Neural cell (in vitro differentiated cells): ENCODE measurements at regions not wholly inside any gene's neighbourhood (a gene's known extent, or its start where the extent isn't known, plus 50 kb on each side); places are given as distances from the start of the nearest gene placed in this dataset.

Source experiments
- H2AFZ ChIP-seq: fragments of 200-600, 300-800 bp; sonication (generic), shearing (Covaris generic); 2 replicates; pipeline ENCODE4 v1.6.0; 2014; ENCODE audit warnings: low read depth, mild to moderate bottlenecking, antibody characterized with exemption, low read length, moderate library complexity
- H3F3A ChIP-seq: fragments of 200-600 bp; shearing (Covaris generic); 2 replicates; pipeline ENCODE4 v1.6.1; 2016; ENCODE audit warnings: mild to moderate bottlenecking, moderate library complexity, mixed read lengths, antibody characterized with exemption, low read length; ENCODE audit not compliant: insufficient read depth, poor library complexity, severe bottlenecking
- H3K27ac ChIP-seq: fragments of 200-600, 300-800 bp; sonication (generic), shearing (Covaris generic); 2 replicates; pipeline ENCODE4 v1.5.1; 2014; ENCODE audit warnings: mild to moderate bottlenecking, low read length, moderate library complexity
- H3K27me3 ChIP-seq: fragments of 300-800, 200-600 bp; sonication (generic), shearing (Covaris generic); 2 replicates; pipeline ENCODE4 v1.6.0; 2014; ENCODE audit warnings: mild to moderate bottlenecking, low read depth, low read length, moderate library complexity; ENCODE audit not compliant: insufficient read depth
- H3K36me3 ChIP-seq: fragments of 300-800, 200-600 bp; sonication (generic), shearing (Covaris generic); 2 replicates; pipeline ENCODE4 v1.5.1; 2014; ENCODE audit warnings: mild to moderate bottlenecking, antibody characterized with exemption, low read length, moderate library complexity; ENCODE audit not compliant: insufficient read depth
- H3K4me2 ChIP-seq: fragments of 300-800, 200-600 bp; sonication (generic), shearing (Covaris generic); 2 replicates; pipeline ENCODE4 v1.6.0; 2014; ENCODE audit warnings: mild to moderate bottlenecking, low read length
- H3K4me3 ChIP-seq: fragments of 300-800, 200-600 bp; sonication (generic), shearing (Covaris generic); 2 replicates; pipeline ENCODE4 v1.5.1; 2014; ENCODE audit warnings: mild to moderate bottlenecking, low read length, moderate library complexity
- H3K79me2 ChIP-seq: fragments of 200-600 bp; shearing (Covaris generic); replicated peaks from 2 replicates; pipeline ENCODE4 v1.6.0; 2014; ENCODE audit warnings: mild to moderate bottlenecking, low read length, moderate library complexity; ENCODE audit not compliant: insufficient read depth
- H3K9ac ChIP-seq: fragments of 300-800, 200-600 bp; sonication (generic), shearing (Covaris generic); 2 replicates; pipeline ENCODE4 v1.6.1; 2016; ENCODE audit warnings: mild to moderate bottlenecking, low read length, mixed read lengths
- H3K9me2 ChIP-seq: fragments of 200-600 bp; shearing (Covaris generic); 2 replicates; pipeline ENCODE4 v1.6.1; 2016; ENCODE audit warnings: mild to moderate bottlenecking, low read length, mixed read lengths; ENCODE audit not compliant: insufficient read depth
- H3K9me3 ChIP-seq: fragments of 200-600, 300-800 bp; sonication (generic), shearing (Covaris generic); 2 replicates; pipeline ENCODE4 v1.6.1; 2016; ENCODE audit warnings: mild to moderate bottlenecking, mixed run types, low read length, moderate library complexity, mixed read lengths
- H4K20me1 ChIP-seq: fragments of 200-600 bp; shearing (Covaris generic); 2 replicates; pipeline ENCODE4 v1.6.1; 2016; ENCODE audit warnings: mild to moderate bottlenecking, mixed run types; ENCODE audit not compliant: insufficient read depth
- CTCF ChIP-seq: fragments of 450-650 bp; IDR thresholded peaks from 2 replicates; pipeline ENCODE4 v1.5.1; 2014; ENCODE audit warnings: antibody characterized with exemption, mild to moderate bottlenecking, moderate library complexity; ENCODE audit not compliant: poor library complexity, severe bottlenecking
- EP300 ChIP-seq: fragments of 450-650 bp; conservative IDR thresholded peaks from 2 replicates; pipeline ENCODE4 v1.6.1; 2014; ENCODE audit warnings: antibody characterized with exemption, mild to moderate bottlenecking, moderate library complexity; ENCODE audit not compliant: poor library complexity, severe bottlenecking
- EZH2 ChIP-seq: fragments of 200-600, 300-800 bp; shearing (Covaris generic), sonication (generic); IDR thresholded peaks from 2 replicates; pipeline ENCODE4 v1.6.1; 2014; ENCODE audit warnings: antibody characterized with exemption, low read length, borderline replicate concordance, mild to moderate bottlenecking; ENCODE audit not compliant: insufficient read depth, poor library complexity, severe bottlenecking
- MXI1 ChIP-seq: fragments of 450-650 bp; conservative IDR thresholded peaks from 2 replicates; pipeline ENCODE4 v1.6.1; 2014; ENCODE audit warnings: antibody characterized with exemption, mild to moderate bottlenecking; ENCODE audit not compliant: poor library complexity, severe bottlenecking
- POLR2AphosphoS5 ChIP-seq: IDR thresholded peaks from 2 replicates; pipeline ENCODE4 v1.6.1; 2012
- RAD21 ChIP-seq: fragments of 450-650 bp; conservative IDR thresholded peaks from 2 replicates; pipeline ENCODE4 v1.6.1; 2014; ENCODE audit warnings: antibody characterized with exemption, mild to moderate bottlenecking, moderate library complexity
- REST ChIP-seq: IDR thresholded peaks from 2 replicates; pipeline ENCODE4 v1.6.1; 2012; ENCODE audit warnings: borderline replicate concordance
- SMC3 ChIP-seq: fragments of 450-650 bp; conservative IDR thresholded peaks from 2 replicates; pipeline ENCODE4 v1.6.1; 2014; ENCODE audit warnings: antibody characterized with exemption, mild to moderate bottlenecking, moderate library complexity; ENCODE audit not compliant: poor library complexity
- TAF1 ChIP-seq: IDR thresholded peaks from 2 replicates; pipeline ENCODE4 v1.6.1; 2012; ENCODE audit warnings: low read depth

- Histone ChIP-seq H3F3A (no peaks in the 10 kb centered on the region), H2AFZ (no peak overlapping the region), H3K27ac (no peak overlapping the region), H3K4me2 (no peak overlapping the region), H3K9me3 (no peaks in the 10 kb centered on the region), H3K27me3 (no peaks in the 10 kb centered on the region), H3K36me3 (no peaks in the 10 kb centered on the region), H3K9ac (no peak overlapping the region), H3K9me2 (no peaks in the 10 kb centered on the region), H4K20me1 (no peaks in the 10 kb centered on the region), H3K79me2 (no peaks in the 10 kb centered on the region), H3K4me3 (no peak overlapping the region)
- TF ChIP-seq RAD21 (no peak), MXI1 (no peak), EZH2 (no peak), CTCF (no peak), TAF1 (no peak), EP300 (no peak)
These were observed 635.0 kb upstream of the TENM3 start for GRCh38 chr4:181608181-181608580.

- H4K20me1 ChIP-seq, result no peaks in the 10 kb centered on the region
- no peak overlapping the region for H3K9ac ChIP-seq
- H3K9me3 ChIP-seq, result no peaks in the 10 kb centered on the region
- H3K79me2 ChIP-seq, result no peaks in the 10 kb centered on the region
- no peaks in the 10 kb centered on the region for H3K36me3 ChIP-seq
- H3K27me3 ChIP-seq, result no peaks in the 10 kb centered on the region
- no peak overlapping the region for H3K4me3 ChIP-seq
- no peaks in the 10 kb centered on the region for H3K9me2 ChIP-seq
- no peak overlapping the region for H3K27ac ChIP-seq
- H3K4me2 ChIP-seq, result no peak overlapping the region
- H3F3A ChIP-seq, result no peaks in the 10 kb centered on the region
- no peak for TF ChIP-seq SMC3
- TF ChIP-seq RAD21, result no peak
- H2AFZ ChIP-seq, result no peak overlapping the region
These were observed 632.0 kb upstream of the TENM3 start for GRCh38 chr4:181611033-181611711.

GRCh38 chr4:181611946-181612600, 631.1 kb upstream of the TENM3 start:
- H3K79me2 ChIP-seq, result no peaks in the 10 kb centered on the region
- no peaks in the 10 kb centered on the region for H3K27me3 ChIP-seq
- H3K9me3 ChIP-seq, result no peaks in the 10 kb centered on the region
- H3K4me2 ChIP-seq, result no peak overlapping the region
- H4K20me1 ChIP-seq, result no peaks in the 10 kb centered on the region
- no peaks in the 10 kb centered on the region for H3K36me3 ChIP-seq
- no peak overlapping the region for H3K4me3 ChIP-seq
- no peak overlapping the region for H2AFZ ChIP-seq
- TF ChIP-seq EZH2 (no peak), TAF1 (no peak), SMC3 (no peak), CTCF (no peak), REST (no peak), POLR2AphosphoS5 (no peak), EP300 (no peak), MXI1 (no peak), RAD21 (no peak)
- H3F3A ChIP-seq, result no peaks in the 10 kb centered on the region
- H3K9ac ChIP-seq, result no peak overlapping the region
- no peaks in the 10 kb centered on the region for H3K9me2 ChIP-seq
- H3K27ac ChIP-seq, result no peak overlapping the region
